Upper lobe of left lung (tissue), 4 donors: ENCODE measurements at regions not wholly inside any gene's neighbourhood (a gene's known extent, or its start where the extent isn't known, plus 50 kb on each side); places are given as distances from the start of the nearest gene placed in this dataset.

Experiments used
- POLR2A ChIP-seq, 4 donors: fragments of 450-650 bp; IDR thresholded peaks; one replicate each; pipeline ENCODE4 v1.5.1; 2016 to 2017; ENCODE audit warnings: antibody characterized with exemption in 4 of 4, mild to moderate bottlenecking in 2 of 4
- TF ChIP-seq, protein P1 (sequence below), 6 experiments: fragments of 450-650 bp in 4 of 6; fragments of 200-600 bp in 2 of 6; sonication (generic) in 2 of 6; IDR thresholded peaks; one replicate each; pipeline ENCODE4 v1.5.1; 2016 to 2019; ENCODE audit warnings: antibody characterized with exemption in 6 of 6

DNA sequence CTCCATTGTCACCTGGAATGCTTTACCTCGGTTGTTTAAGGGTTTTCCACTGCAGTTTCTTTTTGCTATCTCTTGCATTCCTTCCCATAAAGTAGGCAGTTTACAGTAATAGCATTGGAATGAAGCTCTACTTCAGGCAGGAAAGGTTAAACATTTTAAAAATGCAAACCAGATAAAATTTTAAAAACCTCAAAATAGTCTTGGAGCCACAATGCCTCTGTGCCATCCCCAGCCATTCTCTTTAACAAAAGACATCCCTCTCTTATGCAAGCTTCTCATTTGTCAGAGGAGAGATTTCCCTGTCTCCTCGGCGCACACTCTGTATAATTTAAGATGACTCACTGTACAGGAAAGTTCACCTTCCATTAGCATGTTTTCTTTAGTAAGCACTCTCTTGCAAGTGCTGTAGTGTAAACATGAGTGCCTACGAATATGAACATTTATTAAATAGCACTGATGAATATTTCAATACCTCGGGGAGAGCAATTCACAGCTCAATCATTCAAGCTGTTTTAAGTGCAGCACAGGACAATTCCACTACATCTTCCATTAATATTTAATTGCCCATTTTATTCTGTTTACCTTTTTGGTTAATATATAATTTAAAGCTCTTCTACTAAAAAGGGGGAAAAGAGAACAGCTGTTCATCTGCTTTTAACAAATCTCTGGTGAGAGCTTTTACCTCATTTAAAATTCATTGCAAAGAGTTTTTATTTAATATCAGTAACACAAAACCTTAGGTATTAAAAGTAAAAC, 343.6 kb downstream of the SPATA31D1 start:
- TF ChIP-seq POLR2A (IDR thresholded peaks at IDR 0.05): no peak
- TF ChIP-seq, protein P1, sequence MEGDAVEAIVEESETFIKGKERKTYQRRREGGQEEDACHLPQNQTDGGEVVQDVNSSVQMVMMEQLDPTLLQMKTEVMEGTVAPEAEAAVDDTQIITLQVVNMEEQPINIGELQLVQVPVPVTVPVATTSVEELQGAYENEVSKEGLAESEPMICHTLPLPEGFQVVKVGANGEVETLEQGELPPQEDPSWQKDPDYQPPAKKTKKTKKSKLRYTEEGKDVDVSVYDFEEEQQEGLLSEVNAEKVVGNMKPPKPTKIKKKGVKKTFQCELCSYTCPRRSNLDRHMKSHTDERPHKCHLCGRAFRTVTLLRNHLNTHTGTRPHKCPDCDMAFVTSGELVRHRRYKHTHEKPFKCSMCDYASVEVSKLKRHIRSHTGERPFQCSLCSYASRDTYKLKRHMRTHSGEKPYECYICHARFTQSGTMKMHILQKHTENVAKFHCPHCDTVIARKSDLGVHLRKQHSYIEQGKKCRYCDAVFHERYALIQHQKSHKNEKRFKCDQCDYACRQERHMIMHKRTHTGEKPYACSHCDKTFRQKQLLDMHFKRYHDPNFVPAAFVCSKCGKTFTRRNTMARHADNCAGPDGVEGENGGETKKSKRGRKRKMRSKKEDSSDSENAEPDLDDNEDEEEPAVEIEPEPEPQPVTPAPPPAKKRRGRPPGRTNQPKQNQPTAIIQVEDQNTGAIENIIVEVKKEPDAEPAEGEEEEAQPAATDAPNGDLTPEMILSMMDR (IDR thresholded peaks at IDR 0.05): no peak
